ENCODE measurements at regions not wholly inside any gene's neighbourhood (a gene's known extent, or its start where the extent isn't known, plus 50 kb on each side); places are given as distances from the start of the nearest gene placed in this dataset.

GRCh38 chr11:95363164-95363563 is 132.2 kb upstream of the SESN3 start:
- Mint-ChIP-seq H3K36me3 (ENCODE audit: low read depth) (no peaks in the 10 kb centered on the region), H3K4me3 (no peak overlapping the region), H3K9me3 (no peaks in the 10 kb centered on the region), H3K27ac (no peak overlapping the region), H3K27me3 (no peaks in the 10 kb centered on the region), H3K4me1 (ENCODE audit: low read depth) (peaks cover 4% of the 10 kb centered on the region)
- no peak for DNase-seq
- TF ChIP-seq CTCF (IDR thresholded peaks at IDR 0.05) = no peak
- ChIA-PET POLR2A (no interaction called here), CTCF (interaction anchor here (1.5 kb wide), 1 partner anchor 209 kb away, joined by 3 read pairs; no protein-coding TSS in a partner anchor)
- ATAC-seq = no peak
- intact Hi-C loops (cut with micrococcal nuclease) = no loop called here

GRCh38 chr11:95361180-95361579 is 130.2 kb upstream of the SESN3 start:
- DNase-seq (no peak), ATAC-seq (no peak)
- Mint-ChIP-seq H3K27me3 (no peaks in the 10 kb centered on the region), H3K27ac (no peak overlapping the region), H3K4me1 (ENCODE audit: low read depth) (peaks cover 4% of the 10 kb centered on the region), H3K36me3 (ENCODE audit: low read depth) (no peaks in the 10 kb centered on the region), H3K4me3 (no peak overlapping the region), H3K9me3 (no peaks in the 10 kb centered on the region)
- intact Hi-C loops (cut with micrococcal nuclease) = no loop called here
- no peak for TF ChIP-seq CTCF (IDR thresholded peaks at IDR 0.05)
- CTCF ChIA-PET = interaction anchor here (0.8 to 1.1 kb wide), 2 partner anchors 10 to 344 kb away, joined by 3 to 4 read pairs; no protein-coding TSS in a partner anchor
- POLR2A ChIA-PET = no interaction called here

- Mint-ChIP-seq H3K9me3 (no peaks in the 10 kb centered on the region), H3K27me3 (no peaks in the 10 kb centered on the region), H3K4me1 (ENCODE audit: low read depth) (peaks cover 4% of the 10 kb centered on the region), H3K27ac (no peak overlapping the region), H3K4me3 (no peak overlapping the region), H3K36me3 (ENCODE audit: low read depth) (no peaks in the 10 kb centered on the region)
- intact Hi-C loops (cut with micrococcal nuclease) = no loop called here
- DNase-seq (no peak), ATAC-seq (no peak)
- ChIA-PET POLR2A (no interaction called here), CTCF (interaction anchor here (0.8 kb wide), 1 partner anchor 345 kb away, joined by 3 read pairs; no protein-coding TSS in a partner anchor)
- TF ChIP-seq CTCF (IDR thresholded peaks at IDR 0.05) = no peak
These were observed 129.5 kb upstream of the SESN3 start for GRCh38 chr11:95360377-95361075.

GRCh38 chr11:95359756-95360155 is 128.8 kb upstream of the SESN3 start:
- TF ChIP-seq CTCF (IDR thresholded peaks at IDR 0.05) = no peak
- H3K36me3 Mint-ChIP-seq (ENCODE audit: low read depth) = no peaks in the 10 kb centered on the region
- ATAC-seq = no peak
- no peak overlapping the region for H3K27ac Mint-ChIP-seq
- no peaks in the 10 kb centered on the region for H3K4me1 Mint-ChIP-seq (ENCODE audit: low read depth)
- CTCF ChIA-PET = no interaction called here
- no peak overlapping the region for H3K4me3 Mint-ChIP-seq
- intact Hi-C loops (cut with micrococcal nuclease) = no loop called here
- no peaks in the 10 kb centered on the region for H3K9me3 Mint-ChIP-seq
- POLR2A ChIA-PET = interaction anchor here (0.8 kb wide), 1 partner anchor 26 kb away, joined by 3 read pairs; no protein-coding TSS in a partner anchor
- no peak for DNase-seq
- no peaks in the 10 kb centered on the region for H3K27me3 Mint-ChIP-seq

- POLR2A ChIA-PET = interaction anchor here (0.8 kb wide), 1 partner anchor 26 kb away, joined by 3 read pairs; no protein-coding TSS in a partner anchor
- Mint-ChIP-seq H3K9me3 (no peaks in the 10 kb centered on the region), H3K27me3 (no peaks in the 10 kb centered on the region), H3K4me1 (ENCODE audit: low read depth) (no peaks in the 10 kb centered on the region), H3K27ac (no peak overlapping the region), H3K4me3 (no peak overlapping the region), H3K36me3 (ENCODE audit: low read depth) (no peaks in the 10 kb centered on the region)
- TF ChIP-seq CTCF (IDR thresholded peaks at IDR 0.05) = no peak
- CTCF ChIA-PET = interaction anchor here (1.2 kb wide), 1 partner anchor 208 kb away, joined by 4 read pairs; no protein-coding TSS in a partner anchor
- no peak for ATAC-seq
- DNase-seq = no peak
- intact Hi-C loops (cut with micrococcal nuclease) = no loop called here
These were observed 128.3 kb upstream of the SESN3 start for GRCh38 chr11:95359341-95359663.
